SK-MEL-5 (cell line): ENCODE measurements at regions not wholly inside any gene's neighbourhood (a gene's known extent, or its start where the extent isn't known, plus 50 kb on each side); places are given as distances from the start of the nearest gene placed in this dataset.

Source experiments
- DNase-seq: peaks from one replicate; pipeline ENCODE4 v3.0.0-alpha.2; 2016; ENCODE audit warnings: low read depth, low spot score
- in situ Hi-C: cut with HindIII; loops from 2 replicates; pipeline ENCODE4 v1.10.0; 2016; ENCODE audit warnings: low sequenced_read_pairs, high pct_unique_total_duplicates, low pct_unique_long_range_greater_than_20kb

DNA sequence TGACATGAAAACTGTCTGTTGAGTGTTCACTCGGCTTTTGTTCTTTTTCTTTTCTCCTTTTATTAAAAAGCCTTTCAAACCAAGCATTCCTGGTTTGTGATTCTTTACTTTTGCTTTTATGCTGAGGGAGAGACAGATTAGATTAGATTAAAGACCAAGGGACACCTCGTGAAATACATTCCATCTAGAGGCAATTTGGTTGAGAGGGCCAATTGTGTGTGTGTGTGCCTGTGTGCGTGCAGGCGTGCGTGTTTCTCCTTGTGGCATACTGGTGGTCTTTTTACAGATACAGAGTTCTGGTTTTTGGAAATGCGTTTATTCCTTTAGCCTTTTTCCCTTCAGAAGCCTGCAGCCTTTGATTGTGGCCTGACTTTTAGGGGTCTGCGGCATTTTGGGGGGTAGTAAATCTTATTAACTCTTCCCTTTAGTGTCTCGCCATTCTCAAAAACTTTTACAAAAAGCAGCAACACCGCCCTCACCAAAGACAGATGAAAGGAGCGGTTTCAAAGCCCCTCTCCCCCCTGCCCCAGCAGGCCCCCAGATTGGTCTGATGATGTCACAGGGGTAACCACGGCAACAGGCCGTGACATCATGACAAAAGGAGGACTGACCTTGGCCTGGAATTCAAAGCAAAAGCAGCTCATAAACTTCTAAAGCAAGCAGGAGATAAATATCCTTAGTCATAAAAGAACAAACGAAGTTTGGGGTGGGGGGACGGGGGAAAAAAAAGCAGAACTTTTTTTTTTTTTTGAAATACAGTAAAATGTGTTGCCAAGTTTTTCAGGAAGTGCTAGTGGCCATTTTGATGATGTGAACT, 84.1 kb upstream of the TBX3 start:
- DNase-seq = no peak
- in situ Hi-C loops = no loop called here

DNA sequence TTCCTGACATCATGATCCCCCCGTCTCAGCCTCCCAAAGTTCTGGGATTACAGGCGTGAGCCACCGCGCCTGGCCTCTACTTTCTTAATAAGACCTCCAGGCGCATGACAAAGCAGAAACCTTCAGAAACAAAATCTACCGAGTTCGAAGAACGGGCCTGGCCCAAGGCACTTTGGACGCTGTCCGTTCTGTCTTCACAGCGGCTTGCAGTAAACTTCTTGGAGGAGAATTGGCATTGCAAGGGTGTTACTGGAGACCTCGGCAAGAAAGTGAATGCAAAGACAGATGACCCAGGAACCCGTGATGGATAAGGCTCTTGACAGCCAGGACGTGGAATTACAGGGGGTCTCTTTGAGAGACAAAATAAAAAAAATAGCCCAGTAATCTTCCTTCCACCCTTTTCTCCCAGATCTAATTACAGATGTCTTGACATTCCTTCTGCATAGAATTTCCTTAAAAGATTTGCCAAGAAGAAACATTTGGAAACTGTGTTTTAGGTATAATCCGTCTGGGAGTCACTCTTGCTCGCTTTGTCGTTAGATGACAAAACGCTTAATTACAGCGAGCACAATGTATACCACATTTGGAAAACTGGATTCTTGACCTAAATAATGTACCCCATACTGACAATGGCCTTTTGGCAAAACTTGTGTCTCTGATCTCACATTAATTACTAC, 83.2 kb upstream of the TBX3 start:
- in situ Hi-C loops = no loop called here

DNA sequence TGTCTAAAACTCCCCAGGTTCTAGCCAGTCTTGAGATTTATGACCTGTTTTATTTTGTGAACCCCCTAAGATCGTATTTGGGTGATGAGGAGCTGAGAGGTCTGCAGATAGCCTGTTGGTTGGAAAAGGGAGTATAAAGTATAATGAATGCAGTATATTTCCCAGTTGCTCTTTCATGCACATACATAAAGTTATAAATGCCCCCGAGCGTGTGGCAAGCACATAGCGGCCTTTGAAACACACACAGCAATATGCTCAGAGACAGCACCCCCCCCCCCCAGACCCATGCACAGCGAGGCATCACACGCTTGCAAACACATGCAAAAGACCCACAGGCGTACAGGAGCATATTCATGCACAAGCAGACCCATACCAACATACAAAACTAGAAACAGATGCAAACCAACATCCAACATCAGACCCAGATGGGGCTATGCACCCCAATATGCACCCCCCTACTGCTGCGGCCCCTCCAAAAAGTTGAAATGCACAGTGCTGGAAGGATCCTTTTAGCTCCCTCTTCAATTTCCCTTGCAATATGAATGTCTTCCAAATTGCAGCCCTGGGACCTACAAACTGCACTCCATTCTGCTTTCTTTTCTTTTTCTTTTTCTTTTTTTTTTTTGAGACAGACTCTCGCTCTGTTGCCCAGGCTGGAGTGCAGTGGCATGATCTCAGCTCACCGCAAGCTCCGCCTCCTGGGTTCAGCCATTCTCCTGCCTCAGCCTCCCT, 82.2 kb upstream of the TBX3 start:
- DNase-seq = peak; percentile 8
- in situ Hi-C loops = no loop called here

More for the DNA sequence above, 83.2 kb upstream of the TBX3 start:
- no peak for DNase-seq

DNA sequence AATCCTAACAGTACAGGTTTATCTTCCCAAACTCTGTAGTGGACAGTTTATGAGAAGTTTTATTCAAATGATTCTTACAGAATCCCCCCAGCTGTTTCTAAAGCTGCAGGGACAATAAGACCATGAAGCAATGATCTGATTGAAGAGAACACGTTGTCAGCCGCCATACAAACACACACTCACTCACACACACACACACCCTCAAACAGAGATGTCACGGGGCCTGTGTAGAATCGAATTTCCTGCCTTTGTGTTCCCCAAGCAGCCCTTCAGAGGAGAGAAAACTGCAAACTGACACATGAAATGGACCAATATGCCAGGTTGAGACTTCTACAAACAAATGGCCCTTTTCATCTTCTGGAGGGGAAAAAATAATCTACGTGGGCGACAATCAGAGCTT, 80.5 kb upstream of the TBX3 start:
- DNase-seq = peak; percentile 15
- in situ Hi-C loops = no loop called here

DNA sequence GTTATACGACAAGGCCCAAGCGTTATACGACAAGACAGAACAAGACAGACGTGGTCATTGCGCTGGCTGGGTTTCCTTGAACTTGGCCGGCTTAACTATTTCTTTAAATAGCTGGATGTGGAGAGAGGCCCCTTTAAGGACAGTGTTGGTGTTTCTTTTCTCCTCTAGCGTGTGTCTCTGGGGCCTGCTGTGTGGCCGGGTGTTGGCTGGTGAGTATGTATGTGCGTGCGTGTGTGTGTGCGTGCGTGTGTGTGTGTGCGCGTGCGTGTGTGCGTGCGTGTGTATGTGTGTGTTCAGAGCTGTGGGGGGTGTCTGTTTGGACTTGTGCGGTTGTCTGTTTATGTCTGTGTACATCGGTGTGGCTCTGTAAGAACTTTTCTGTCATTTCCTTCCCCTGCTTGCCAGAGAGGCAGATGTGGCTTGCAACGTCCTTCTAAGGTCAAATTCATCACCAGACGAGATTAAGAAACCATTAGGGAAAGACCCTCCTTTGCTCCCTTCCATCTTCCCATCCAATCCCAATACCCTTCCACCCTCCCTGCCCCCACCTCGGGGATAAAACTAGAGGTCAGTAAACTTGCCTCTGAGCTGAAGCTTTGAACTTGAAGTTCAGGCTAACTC, 78.6 kb upstream of the TBX3 start:
- DNase-seq = no peak
- in situ Hi-C loops = no loop called here

DNA sequence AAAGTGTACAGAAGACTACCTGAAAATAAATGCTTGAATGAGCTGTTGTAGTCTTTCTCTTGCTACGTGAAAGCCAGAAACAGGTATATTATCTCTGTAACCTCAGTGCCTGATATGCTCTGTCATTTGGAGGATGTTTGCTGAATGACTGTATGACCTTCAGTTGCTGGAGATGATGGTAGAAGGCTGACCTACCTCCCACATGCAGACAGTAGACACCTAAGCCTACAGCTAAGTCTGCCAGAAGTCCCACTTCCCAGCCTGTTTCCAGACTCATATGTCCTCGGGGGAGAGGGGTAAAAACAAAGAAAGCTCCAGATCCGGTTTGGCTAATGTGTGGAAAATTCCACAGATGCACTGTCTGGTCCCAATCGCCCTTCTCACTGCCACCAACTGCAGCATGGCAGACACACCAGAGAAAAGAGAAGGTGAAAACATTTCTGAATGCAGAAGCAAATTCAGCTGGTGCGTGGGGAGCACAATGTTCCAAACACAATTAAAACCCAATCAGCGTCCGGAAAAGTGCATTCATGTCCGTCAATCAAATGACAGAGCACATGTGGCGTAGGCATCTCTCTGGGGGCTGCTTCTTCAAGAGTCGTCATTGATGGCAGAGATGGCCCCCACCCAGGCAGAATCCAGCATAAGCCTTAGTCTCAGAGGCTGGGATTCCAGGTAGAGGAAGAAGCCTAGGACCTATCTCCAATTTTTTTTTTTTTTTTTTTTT, 76.3 kb upstream of the TBX3 start:
- no peak for DNase-seq
- in situ Hi-C loops = no loop called here

DNA sequence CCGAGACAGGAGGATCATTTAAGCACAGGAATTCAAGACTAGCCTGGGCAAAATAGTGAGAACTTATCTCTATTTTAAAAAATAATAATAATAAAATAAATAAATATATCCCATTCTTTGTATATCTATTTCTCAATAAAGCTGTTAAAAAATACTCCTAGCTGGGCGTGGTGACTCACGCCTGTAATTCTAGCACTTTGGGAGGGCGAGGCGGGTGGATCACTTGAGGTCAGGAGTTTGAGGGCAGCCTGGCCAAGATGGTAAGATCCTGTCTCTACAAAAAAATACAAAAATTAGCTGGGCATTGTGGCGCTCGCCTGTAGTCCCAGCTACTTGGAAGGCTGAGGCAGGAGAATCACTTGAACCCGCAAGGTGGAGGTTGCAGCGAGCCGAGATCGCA, 75.7 kb upstream of the TBX3 start:
- in situ Hi-C loops = no loop called here
- no peak for DNase-seq

DNA sequence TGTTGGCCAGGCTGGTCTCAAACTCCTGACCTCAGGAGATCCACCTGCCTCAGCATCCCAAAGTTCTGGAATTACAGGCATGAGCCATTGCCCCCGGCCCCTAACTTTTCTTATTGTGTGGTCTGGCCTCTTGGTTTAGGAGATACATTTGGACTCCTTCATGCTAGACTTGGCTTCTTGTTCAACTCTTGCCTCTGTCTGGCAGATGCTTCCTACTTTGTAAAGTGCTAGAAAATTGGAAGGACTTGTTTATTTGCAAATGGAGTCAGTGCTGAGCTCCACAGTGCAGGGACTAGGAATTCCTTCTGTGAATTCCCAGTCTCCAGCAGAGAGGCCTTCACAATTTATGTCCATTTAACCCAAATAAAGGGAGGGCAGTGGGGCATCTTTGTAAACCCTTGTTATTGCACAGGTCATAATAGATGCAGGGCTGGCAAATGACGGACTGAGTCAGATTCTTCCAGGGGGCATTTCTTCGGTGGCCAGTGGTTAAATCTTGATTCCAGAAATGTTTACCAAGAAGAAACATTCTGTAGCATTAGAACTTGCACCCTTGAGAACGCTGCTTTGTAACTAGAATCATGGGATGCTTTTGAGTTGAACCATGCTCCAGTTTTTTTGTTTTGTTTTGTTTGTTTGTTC, 73.8 kb upstream of the TBX3 start:
- DNase-seq = no peak
- in situ Hi-C loops = no loop called here

DNA sequence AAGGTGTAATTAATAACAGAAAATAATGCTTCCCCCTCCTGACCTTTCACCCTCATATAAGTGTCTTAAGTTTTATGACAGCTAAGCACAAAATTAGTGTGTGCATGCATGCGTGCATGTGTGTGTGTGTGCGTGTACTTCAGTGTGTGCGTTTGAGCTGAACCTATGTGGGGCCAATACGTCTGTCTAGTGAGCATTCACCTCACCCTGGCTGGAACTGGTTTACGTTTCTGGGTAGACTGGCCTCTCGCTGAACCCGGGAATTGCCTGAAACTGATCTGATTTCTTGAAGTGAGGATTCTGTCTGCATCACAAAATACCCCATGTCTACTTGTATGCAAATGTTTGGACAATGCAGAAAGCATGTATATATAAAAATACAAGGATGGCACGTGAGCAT, 68.2 kb upstream of the TBX3 start:
- no peak for DNase-seq
- in situ Hi-C loops = no loop called here

DNA sequence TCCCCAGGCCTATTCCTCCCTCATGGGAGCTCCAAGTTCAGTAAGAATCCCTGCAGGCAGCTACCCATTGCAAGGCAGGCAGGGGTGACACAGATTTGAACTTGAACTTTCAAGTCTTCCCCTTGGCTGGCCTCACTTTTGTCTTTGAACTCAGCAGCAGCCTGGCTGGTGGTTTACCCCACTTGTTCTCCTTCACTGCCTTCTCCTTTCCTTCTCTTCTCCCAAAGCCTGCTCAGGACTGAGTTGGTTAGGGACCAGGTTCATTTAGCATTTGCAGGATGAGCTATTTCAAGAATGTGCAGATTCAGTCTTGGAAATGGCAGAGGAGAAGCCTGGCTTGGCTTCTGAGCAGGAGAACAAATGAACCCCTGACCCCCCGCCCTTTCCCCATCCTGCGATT, 67.7 kb upstream of the TBX3 start:
- no peak for DNase-seq
- in situ Hi-C loops = no loop called here

DNA sequence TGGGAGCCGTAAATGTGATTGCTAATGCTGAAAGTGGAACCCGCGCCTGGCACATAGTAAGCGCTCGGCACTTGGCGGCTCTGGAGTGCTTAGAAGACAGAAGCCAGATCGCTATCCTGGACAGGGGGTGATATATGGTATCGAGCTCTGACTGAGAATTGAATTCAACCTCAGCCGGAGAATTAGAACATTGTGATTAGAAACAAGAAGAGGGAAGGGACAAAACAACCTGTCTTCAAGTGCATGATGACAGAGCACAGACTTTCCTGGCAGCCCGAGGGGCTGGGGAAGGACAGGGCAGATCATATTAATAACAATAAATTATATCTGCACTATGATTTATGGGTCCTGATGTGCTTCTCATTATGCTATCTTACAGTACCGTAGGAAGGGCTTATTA, 66.9 kb upstream of the TBX3 start:
- in situ Hi-C loops = no loop called here
- DNase-seq = no peak

DNA sequence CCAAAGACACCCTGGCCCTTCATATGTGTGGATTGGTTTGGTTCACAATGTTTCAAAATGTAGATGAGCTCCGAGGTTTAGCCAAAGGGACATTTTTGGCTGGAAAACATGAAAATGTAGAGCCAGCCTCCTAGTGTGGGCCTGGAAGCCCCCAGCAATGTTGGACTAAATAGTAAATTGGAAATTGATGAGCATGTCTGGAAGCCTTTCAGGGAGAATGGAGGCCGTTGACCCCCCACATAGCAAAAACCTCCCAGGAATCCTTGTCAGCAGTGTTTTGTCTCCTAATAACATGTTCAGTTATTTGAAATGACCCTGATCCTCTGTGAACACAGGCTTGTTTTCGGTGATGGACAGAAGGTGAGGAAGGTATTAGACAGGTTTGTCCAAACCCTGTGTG, 65.1 kb upstream of the TBX3 start:
- in situ Hi-C loops = no loop called here
- DNase-seq = no peak

DNA sequence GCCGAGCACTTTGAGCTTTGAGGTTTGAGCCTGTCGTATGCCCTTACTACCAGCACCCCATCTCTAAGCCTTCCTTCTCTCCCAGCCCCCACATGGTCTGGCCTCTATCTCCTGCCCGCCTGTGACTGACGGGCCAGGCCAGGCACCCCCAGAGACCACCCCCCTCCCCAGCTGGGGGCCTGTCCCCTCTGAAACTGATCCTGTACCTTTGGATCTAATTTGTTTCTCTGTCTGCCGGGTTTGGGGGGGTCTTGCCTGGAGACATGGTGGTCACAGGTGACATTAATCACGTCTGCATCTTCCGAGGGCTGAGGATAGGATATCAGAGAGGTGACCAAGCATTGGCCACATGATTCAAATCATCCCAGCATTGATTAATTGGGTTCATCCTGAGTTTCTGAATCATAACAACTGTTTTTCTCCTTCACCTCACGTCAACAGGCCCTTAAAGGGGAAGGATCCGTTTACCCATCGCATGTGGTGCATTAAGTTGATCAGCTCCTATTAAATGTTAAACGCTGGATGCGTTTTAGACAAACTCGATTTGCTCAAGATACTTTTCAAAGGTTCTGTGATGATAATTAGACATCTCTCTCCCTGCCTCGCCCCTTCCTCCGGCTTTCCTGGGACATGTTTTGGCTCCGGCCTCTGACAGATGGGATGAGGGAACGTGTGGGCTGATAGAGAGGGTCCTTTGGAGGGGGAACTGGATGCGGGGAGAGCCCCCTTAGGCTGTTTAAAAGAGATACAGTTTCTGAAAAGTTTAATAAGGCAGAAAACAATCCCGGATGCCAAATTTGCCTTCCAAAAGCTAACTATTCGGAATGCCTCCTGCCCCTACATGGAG, 63.3 kb upstream of the TBX3 start:
- in situ Hi-C loops = no loop called here
- no peak for DNase-seq

DNA sequence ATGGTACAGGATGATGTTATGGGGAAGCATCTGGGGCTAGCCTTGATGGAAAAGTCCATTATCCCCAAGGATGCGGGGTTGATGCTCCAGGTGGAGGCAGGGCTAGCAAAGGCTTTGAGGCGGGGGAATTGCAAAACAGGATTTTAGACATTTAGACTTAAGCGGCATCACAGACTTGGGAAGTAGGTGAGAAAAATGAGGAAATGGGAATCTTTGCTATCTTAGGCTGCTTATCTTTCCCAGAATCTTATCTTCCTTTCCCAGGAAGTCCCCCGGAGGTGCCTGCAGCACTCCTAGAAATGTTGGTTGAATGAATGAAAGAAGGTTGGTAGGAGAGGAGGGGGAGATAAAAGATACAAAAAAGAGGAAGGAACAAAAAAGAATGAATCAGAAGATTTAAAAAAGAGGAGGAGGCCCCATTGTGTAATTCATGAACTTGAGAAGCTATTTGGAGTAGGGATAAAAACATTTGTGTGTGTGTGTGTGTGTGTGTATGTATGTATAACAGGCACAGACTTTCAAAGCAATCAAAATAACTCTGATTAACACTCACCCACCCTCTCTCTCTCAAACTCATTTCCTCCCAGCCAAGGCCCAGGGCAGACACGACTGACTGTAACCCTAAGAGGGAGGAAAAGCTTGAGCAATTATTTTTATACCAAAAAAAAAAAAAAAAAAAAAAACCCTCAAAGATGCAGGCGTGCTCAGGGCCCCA, 62.5 kb upstream of the TBX3 start:
- in situ Hi-C loops = no loop called here

DNA sequence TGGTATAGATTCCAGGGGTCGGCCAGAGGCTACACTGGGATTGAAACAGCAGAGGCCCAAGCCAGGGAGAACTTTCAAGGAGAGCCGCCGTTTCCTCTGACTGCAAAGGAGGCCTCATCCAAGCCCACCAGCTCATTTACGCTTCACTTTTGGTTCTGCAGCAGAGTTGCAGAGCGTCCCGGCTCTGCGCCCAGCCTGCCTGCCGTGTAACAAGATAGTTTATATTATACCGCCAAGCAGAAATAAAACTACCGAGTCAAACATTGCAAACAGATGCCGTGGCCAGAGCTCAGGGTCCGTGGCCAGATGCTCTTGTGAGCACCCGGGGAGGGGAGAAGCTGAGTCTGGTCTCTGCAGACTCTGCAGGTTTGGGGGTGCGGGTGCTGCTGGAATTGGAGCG, 60.7 kb upstream of the TBX3 start:
- no peak for DNase-seq
- in situ Hi-C loops = no loop called here

More for the DNA sequence above, 62.5 kb upstream of the TBX3 start:
- no peak for DNase-seq

DNA sequence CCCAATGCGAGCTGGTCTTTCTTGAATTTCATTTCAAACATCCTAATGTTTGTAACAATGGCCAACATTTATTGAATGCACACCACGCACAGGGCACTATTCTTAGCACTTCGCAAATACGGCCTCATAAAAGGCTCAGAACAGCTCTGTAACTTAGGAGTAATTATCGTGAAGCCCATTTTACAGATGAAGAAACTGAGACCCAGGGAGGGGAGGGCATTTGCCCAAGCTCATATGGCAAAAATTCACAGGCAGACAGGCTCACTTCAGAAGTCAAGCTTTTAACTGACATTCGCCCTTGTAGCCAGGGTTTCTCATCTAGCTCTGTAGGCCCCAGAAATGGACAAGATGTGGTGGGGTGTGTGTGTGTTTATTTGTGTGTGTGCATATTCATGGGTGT, 60.3 kb upstream of the TBX3 start:
- no peak for DNase-seq
- in situ Hi-C loops = no loop called here
